GM12865 (cell line): ENCODE measurements at regions not wholly inside any gene's neighbourhood (a gene's known extent, or its start where the extent isn't known, plus 50 kb on each side); places are given as distances from the start of the nearest gene placed in this dataset.

Experiments
- DNase-seq: peaks from one replicate; pipeline ENCODE4 v3.0.0; 2010; ENCODE audit warnings: low read depth
- H3K4me3 ChIP-seq: 2 replicates; pipeline ENCODE4 v1.5.1; 2011; ENCODE audit warnings: mild to moderate bottlenecking, low read depth, low read length, control low read depth
- CTCF ChIP-seq: IDR thresholded peaks from 2 replicates; pipeline ENCODE4 v1.5.1; 2011; ENCODE audit warnings: low read length, control low read depth, low read depth, inconsistent platforms; ENCODE audit not compliant: insufficient read depth; ENCODE audit errors: missing control alignments

GRCh38 chr13:104855581-104855980 lies 1679.9 kb downstream of the EFNB2 start:
- no peak overlapping the region for H3K4me3 ChIP-seq
- TF ChIP-seq CTCF, result no peak
- no peak for DNase-seq

GRCh38 chr13:104854698-104855097 lies 1680.8 kb downstream of the EFNB2 start:
- no peak for TF ChIP-seq CTCF
- no peak for DNase-seq

GRCh38 chr13:104854007-104854406 lies 1681.5 kb downstream of the EFNB2 start:
- DNase-seq, result peak; percentile 9
- H3K4me3 ChIP-seq, result no peak overlapping the region
- TF ChIP-seq CTCF, result no peak

More at GRCh38 chr13:104854698-104855097, 1680.8 kb downstream of the EFNB2 start:
- H3K4me3 ChIP-seq, result no peak overlapping the region

- TF ChIP-seq CTCF, result no peak
- DNase-seq, result no peak
- H3K4me3 ChIP-seq, result no peak overlapping the region
These were observed 1687.5 kb downstream of the EFNB2 start for GRCh38 chr13:104847922-104848321.

- DNase-seq, result no peak
- H3K4me3 ChIP-seq, result no peak overlapping the region
- TF ChIP-seq CTCF, result no peak
These were observed 1692.1 kb downstream of the EFNB2 start for GRCh38 chr13:104843401-104843800.

- TF ChIP-seq CTCF, result no peak
- DNase-seq, result no peak
- H3K4me3 ChIP-seq, result no peak overlapping the region
These were observed 1694.4 kb downstream of the EFNB2 start for GRCh38 chr13:104841110-104841509.

GRCh38 chr13:104837756-104838155 lies 1697.7 kb downstream of the EFNB2 start:
- no peak for DNase-seq
- no peak for TF ChIP-seq CTCF
- H3K4me3 ChIP-seq, result no peak overlapping the region
